ENCODE measurements at regions not wholly inside any gene's neighbourhood (a gene's known extent, or its start where the extent isn't known, plus 50 kb on each side); places are given as distances from the start of the nearest gene placed in this dataset.

DNA sequence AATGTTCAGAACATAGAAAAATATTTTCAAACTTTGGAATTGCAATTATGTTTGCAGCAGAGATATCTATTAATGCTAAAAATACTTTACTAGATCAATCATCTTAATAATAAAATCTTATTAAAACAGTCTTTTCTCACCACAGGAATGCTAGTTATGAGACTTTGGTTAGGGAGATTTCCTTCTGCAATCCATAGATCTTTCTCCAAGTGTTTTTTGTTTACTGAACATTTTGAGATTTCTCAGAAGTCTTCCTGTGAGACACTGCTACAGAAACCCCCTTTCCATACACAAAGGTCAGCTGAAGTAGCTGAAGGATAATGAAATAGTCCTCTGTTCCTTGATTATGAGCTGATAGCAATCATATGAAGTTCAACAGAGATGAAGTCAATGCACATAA, 59.4 kb upstream of the RAPH1 start:
- H2AK5ac ChIP-seq (ENCODE audit: low read depth, low read length) = no peak overlapping the region
- ChIA-PET POLR2A (ENCODE audit: partially characterized antibody) (no interaction called here), CTCF (ENCODE audit: partially characterized antibody) (interaction anchor here (1.8 kb wide), 1 partner anchor 21 kb away, joined by 5 read pairs; no protein-coding TSS in a partner anchor)
- H3K23ac ChIP-seq (ENCODE audit: insufficient read length) = no peak overlapping the region
- no peaks in the 10 kb centered on the region for H3K23me2 ChIP-seq (ENCODE audit: low read depth, low read length)
- FAIRE-seq = no peak
- TF ChIP-seq CHD1 (IDR thresholded peaks at IDR 0.05; ENCODE audit: low read depth, low read length) = no peak
- TF ChIP-seq YY1 (IDR thresholded peaks at IDR 0.05; ENCODE audit: low read depth, low read length) = no peak
- no peak for TF ChIP-seq POLR2AphosphoS5 (IDR thresholded peaks at IDR 0.05; ENCODE audit: low read depth, low read length)
- TF ChIP-seq NANOG (IDR thresholded peaks at IDR 0.05; ENCODE audit: insufficient read depth, low read depth, low read length, poor library complexity, severe bottlenecking) = no peak
- TF ChIP-seq SP1 (IDR thresholded peaks at IDR 0.05; ENCODE audit: low read depth, low read length) = no peak
- TF ChIP-seq CBX5 (IDR thresholded peaks at IDR 0.05; ENCODE audit: low read depth, low read length) = no peak
- TF ChIP-seq RNF2 (IDR thresholded peaks at IDR 0.05; ENCODE audit: borderline replicate concordance, low read depth, low read length, missing control alignments, poor library complexity, severe bottlenecking) = no peak
- TF ChIP-seq KDM5A (IDR thresholded peaks at IDR 0.05; ENCODE audit: low read length) = no peak
- TF ChIP-seq RAD21 (IDR thresholded peaks at IDR 0.05 in 1 of 2, conservative IDR thresholded peaks at IDR 0.05 in 1 of 2; ENCODE audit: low read depth in 2 of 2, low read length in 2 of 2) = no peak
- no peak for TF ChIP-seq KDM4A (IDR thresholded peaks at IDR 0.05; ENCODE audit: low read depth, low read length, severe bottlenecking)
- TF ChIP-seq RFX5 (IDR thresholded peaks at IDR 0.05; ENCODE audit: borderline replicate concordance, low read depth, low read length) = no peak
- TF ChIP-seq SRF (IDR thresholded peaks at IDR 0.05; ENCODE audit: low read depth, low read length) = no peak
- TF ChIP-seq SIRT6 (IDR thresholded peaks at IDR 0.05; ENCODE audit: low read length) = no peak
- TF ChIP-seq TAF7 (optimal IDR thresholded peaks at IDR 0.05; ENCODE audit: borderline replicate concordance, low read depth, low read length) = no peak
- no peak for TF ChIP-seq ASH2L (IDR thresholded peaks at IDR 0.05; ENCODE audit: low read length)
- TF ChIP-seq POU5F1 (IDR thresholded peaks at IDR 0.05; ENCODE audit: low read depth, low read length) = no peak
- no peak for TF ChIP-seq SP4 (IDR thresholded peaks at IDR 0.05; ENCODE audit: low read length)
- H4K20me1 ChIP-seq (replicated peaks in 1 of 2; ENCODE audit: control insufficient read depth in 1 of 2, insufficient read depth in 2 of 2, low read length in 2 of 2) = no peaks in the 10 kb centered on the region
- H3K9ac ChIP-seq (replicated peaks in 1 of 4; ENCODE audit: extremely low read depth in 1 of 4, low read depth in 3 of 4, low read length in 3 of 4) = no peak overlapping the region
- H2BK12ac ChIP-seq (ENCODE audit: low read depth, low read length) = no peak overlapping the region
- no peaks in the 10 kb centered on the region for H3K79me1 ChIP-seq (ENCODE audit: low read depth, low read length)
- no peak overlapping the region for H3K4ac ChIP-seq (replicated peaks; ENCODE audit: insufficient read length, low read depth, low read length)
- no peak overlapping the region for H2BK15ac ChIP-seq (ENCODE audit: low read length)
- H3K79me2 ChIP-seq (ENCODE audit: control insufficient read depth in 1 of 2, insufficient read depth in 2 of 2, low read length in 2 of 2) = no peaks in the 10 kb centered on the region
- H3K4me2 ChIP-seq (ENCODE audit: insufficient read depth in 1 of 2, low read depth in 2 of 2, low read length in 2 of 2) = no peak overlapping the region
- no peaks in the 10 kb centered on the region for H3K27me3 ChIP-seq (replicated peaks in 1 of 4; ENCODE audit: control insufficient read depth in 3 of 4, extremely low read depth in 1 of 4, insufficient read depth in 3 of 4, low read length in 3 of 4)
- no peaks in the 10 kb centered on the region for H3K9me3 ChIP-seq (ENCODE audit: insufficient read depth in 2 of 2, low read depth in 1 of 2, low read length in 1 of 2)
- no peak overlapping the region for H3K56ac ChIP-seq (replicated peaks; ENCODE audit: insufficient read length, low read depth, low read length)
- no peak overlapping the region for H3K27ac ChIP-seq (ENCODE audit: low read depth, low read length)
- no peak overlapping the region for H3K14ac ChIP-seq (ENCODE audit: insufficient read length)
- H4K91ac ChIP-seq (replicated peaks; ENCODE audit: insufficient read length, low read length) = no peak overlapping the region
- H3K36me3 ChIP-seq (ENCODE audit: control insufficient read depth in 2 of 4, insufficient read depth in 4 of 4, low read length in 3 of 4) = no peaks in the 10 kb centered on the region
- no peak overlapping the region for H2BK120ac ChIP-seq (replicated peaks; ENCODE audit: low read depth, low read length)
- H4K8ac ChIP-seq (ENCODE audit: extremely low read depth, insufficient read depth, low read length) = no peak overlapping the region
- no peak overlapping the region for H2BK5ac ChIP-seq (ENCODE audit: low read depth, low read length)
- no peak overlapping the region for H4K5ac ChIP-seq (ENCODE audit: insufficient read length, low read depth, low read length)
- DNase-seq (ENCODE audit: low read depth in 1 of 2, low spot score in 2 of 2) = no peak
- no peak overlapping the region for H3K18ac ChIP-seq (ENCODE audit: extremely low read depth, low read length)
- H2AFZ ChIP-seq (ENCODE audit: low read length) = no peak overlapping the region
- H3K4me3 ChIP-seq (ENCODE audit: extremely low read depth in 1 of 4, insufficient read depth in 2 of 4, low read depth in 3 of 4, low read length in 4 of 4) = no peak overlapping the region
- no peak overlapping the region for H2BK20ac ChIP-seq (ENCODE audit: low read length)
- H3K4me1 ChIP-seq (replicated peaks in 1 of 4; ENCODE audit: control insufficient read depth in 3 of 4, insufficient read depth in 4 of 4, low read length in 3 of 4) = no peaks in the 10 kb centered on the region
